ENCODE measurements at regions not wholly inside any gene's neighbourhood (a gene's known extent, or its start where the extent isn't known, plus 50 kb on each side); places are given as distances from the start of the nearest gene placed in this dataset.
A peak's percentile ranks its signal among the peaks of the same experiment; 100 is the strongest.

GRCh38 chr9:29211003-29211579 is 1637.8 kb upstream of the C9orf72 start:
- H3K9me2 ChIP-seq (replicated peaks; ENCODE audit: insufficient read depth, low read length) = no peaks in the 10 kb centered on the region
- H3K9ac ChIP-seq (ENCODE audit: low read length) = no peak overlapping the region
- no peaks in the 10 kb centered on the region for H3K9me3 ChIP-seq (replicated peaks; ENCODE audit: insufficient read depth, low read length)
- no peaks in the 10 kb centered on the region for H3K4me1 ChIP-seq (ENCODE audit: low read length)
- H3K27me3 ChIP-seq (replicated peaks; ENCODE audit: insufficient read depth, low read length) = no peaks in the 10 kb centered on the region
- H3K4me2 ChIP-seq (ENCODE audit: low read depth, low read length) = peak overlapping the region; percentile 99; the same call in 1 of the 2 replicates
- H3K27ac ChIP-seq (ENCODE audit: low read length) = no peak overlapping the region
- no peaks in the 10 kb centered on the region for H3K79me2 ChIP-seq (ENCODE audit: low read length)
- DNase-seq = no peak
- H4K20me1 ChIP-seq (ENCODE audit: insufficient read depth, low read length) = no peaks in the 10 kb centered on the region
- H3K36me3 ChIP-seq (replicated peaks; ENCODE audit: insufficient read depth, low read length) = no peaks in the 10 kb centered on the region
- peaks cover 4% of the 10 kb centered on the region; the same call in 1 of the 2 replicates for H3F3A ChIP-seq (ENCODE audit: insufficient read depth, low read length)
- H3K4me3 ChIP-seq (ENCODE audit: low read length) = no peak overlapping the region
- H2AFZ ChIP-seq (ENCODE audit: low read length) = peak overlapping the region; percentile 94
- no peak for TF ChIP-seq EZH2phosphoT487 (IDR thresholded peaks at IDR 0.05; ENCODE audit: low read length)
- TF ChIP-seq EZH2 (optimal IDR thresholded peaks at IDR 0.05; ENCODE audit: low read depth, low read length) = no peak
- no peak for TF ChIP-seq CTCF (IDR thresholded peaks at IDR 0.05; ENCODE audit: low read length)

- no peaks in the 10 kb centered on the region for H3K9me2 ChIP-seq (replicated peaks; ENCODE audit: insufficient read depth, low read length)
- peak; percentile 73 for DNase-seq
- H3K79me2 ChIP-seq (ENCODE audit: low read length) = no peaks in the 10 kb centered on the region
- TF ChIP-seq EZH2phosphoT487 (IDR thresholded peaks at IDR 0.05; ENCODE audit: low read length) (no peak), CTCF (IDR thresholded peaks at IDR 0.05; ENCODE audit: low read length) (peak; percentile 55)
- H3K4me1 ChIP-seq (ENCODE audit: low read length) = no peaks in the 10 kb centered on the region
- H3K4me3 ChIP-seq (ENCODE audit: low read length) = peak overlapping the region; percentile 74
- peak overlapping the region; percentile 94 for H2AFZ ChIP-seq (ENCODE audit: low read length)
- peaks cover 4% of the 10 kb centered on the region; the same call in 1 of the 2 replicates for H3F3A ChIP-seq (ENCODE audit: insufficient read depth, low read length)
- H4K20me1 ChIP-seq (ENCODE audit: insufficient read depth, low read length) = no peaks in the 10 kb centered on the region
- H3K27ac ChIP-seq (ENCODE audit: low read length) = no peak overlapping the region
- H3K9me3 ChIP-seq (replicated peaks; ENCODE audit: insufficient read depth, low read length) = no peaks in the 10 kb centered on the region
- H3K4me2 ChIP-seq (ENCODE audit: low read depth, low read length) = peak overlapping the region; percentile 99
- H3K27me3 ChIP-seq (replicated peaks; ENCODE audit: insufficient read depth, low read length) = no peaks in the 10 kb centered on the region
- H3K9ac ChIP-seq (ENCODE audit: low read length) = peak overlapping the region; percentile 25; the same call in 1 of the 2 replicates
- H3K36me3 ChIP-seq (replicated peaks; ENCODE audit: insufficient read depth, low read length) = no peaks in the 10 kb centered on the region
Measured at GRCh38 chr9:29211580-29212396, 1638.5 kb upstream of the C9orf72 start.

GRCh38 chr9:29212397-29213387 is 1639.4 kb upstream of the C9orf72 start:
- no peaks in the 10 kb centered on the region for H3K9me2 ChIP-seq (replicated peaks; ENCODE audit: insufficient read depth, low read length)
- H3K27ac ChIP-seq (ENCODE audit: low read length) = no peak overlapping the region
- TF ChIP-seq CTCF (IDR thresholded peaks at IDR 0.05; ENCODE audit: low read length) = 0 out of 2 replicates have a peak, but pooled peaks have one; percentile 3
- no peak for TF ChIP-seq EZH2 (optimal IDR thresholded peaks at IDR 0.05; ENCODE audit: low read depth, low read length)
- H3K27me3 ChIP-seq (replicated peaks; ENCODE audit: insufficient read depth, low read length) = no peaks in the 10 kb centered on the region
- H3K79me2 ChIP-seq (ENCODE audit: low read length) = no peaks in the 10 kb centered on the region
- no peaks in the 10 kb centered on the region for H3K36me3 ChIP-seq (replicated peaks; ENCODE audit: insufficient read depth, low read length)
- peak overlapping the region; percentile 99 for H3K4me2 ChIP-seq (ENCODE audit: low read depth, low read length)
- peaks cover 4% of the 10 kb centered on the region; the same call in 1 of the 2 replicates for H3F3A ChIP-seq (ENCODE audit: insufficient read depth, low read length)
- peak; percentile 35 for DNase-seq
- H3K4me3 ChIP-seq (ENCODE audit: low read length) = peak overlapping the region; percentile 67
- no peaks in the 10 kb centered on the region for H3K9me3 ChIP-seq (replicated peaks; ENCODE audit: insufficient read depth, low read length)
- H2AFZ ChIP-seq (ENCODE audit: low read length) = peak overlapping the region; percentile 84
- H3K4me1 ChIP-seq (ENCODE audit: low read length) = no peaks in the 10 kb centered on the region
- H4K20me1 ChIP-seq (ENCODE audit: insufficient read depth, low read length) = no peaks in the 10 kb centered on the region
- H3K9ac ChIP-seq (ENCODE audit: low read length) = peak overlapping the region; percentile 24; the same call in 1 of the 2 replicates
